ENCODE measurements at regions not wholly inside any gene's neighbourhood (a gene's known extent, or its start where the extent isn't known, plus 50 kb on each side); places are given as distances from the start of the nearest gene placed in this dataset.
"Not testable (repeated sequence)": the region's sequence is repeated elsewhere in the genome, so short reads cannot be mapped to it uniquely, and the experiment has no call there.

DNA sequence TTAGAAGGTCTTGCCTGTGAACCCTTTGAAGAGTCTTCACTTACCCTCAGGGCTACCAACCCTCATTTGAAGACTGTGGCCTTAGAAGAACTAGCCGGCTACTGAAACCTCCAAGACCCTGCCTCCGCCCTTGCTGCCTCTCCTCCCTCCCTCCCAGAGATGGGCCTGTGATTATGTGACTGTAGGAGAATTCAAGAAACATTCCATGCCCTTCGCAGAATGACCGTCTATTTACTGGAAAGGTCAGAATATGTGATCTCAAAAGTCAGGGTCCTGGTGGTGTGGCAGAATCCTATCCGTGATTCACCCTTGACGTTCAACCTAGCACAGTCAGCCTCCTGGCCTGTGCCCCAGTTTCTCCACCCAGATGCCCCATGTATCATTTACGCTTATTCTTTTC, 109.6 kb downstream of the CTNND1 start:
- no peak for DNase-seq

DNA sequence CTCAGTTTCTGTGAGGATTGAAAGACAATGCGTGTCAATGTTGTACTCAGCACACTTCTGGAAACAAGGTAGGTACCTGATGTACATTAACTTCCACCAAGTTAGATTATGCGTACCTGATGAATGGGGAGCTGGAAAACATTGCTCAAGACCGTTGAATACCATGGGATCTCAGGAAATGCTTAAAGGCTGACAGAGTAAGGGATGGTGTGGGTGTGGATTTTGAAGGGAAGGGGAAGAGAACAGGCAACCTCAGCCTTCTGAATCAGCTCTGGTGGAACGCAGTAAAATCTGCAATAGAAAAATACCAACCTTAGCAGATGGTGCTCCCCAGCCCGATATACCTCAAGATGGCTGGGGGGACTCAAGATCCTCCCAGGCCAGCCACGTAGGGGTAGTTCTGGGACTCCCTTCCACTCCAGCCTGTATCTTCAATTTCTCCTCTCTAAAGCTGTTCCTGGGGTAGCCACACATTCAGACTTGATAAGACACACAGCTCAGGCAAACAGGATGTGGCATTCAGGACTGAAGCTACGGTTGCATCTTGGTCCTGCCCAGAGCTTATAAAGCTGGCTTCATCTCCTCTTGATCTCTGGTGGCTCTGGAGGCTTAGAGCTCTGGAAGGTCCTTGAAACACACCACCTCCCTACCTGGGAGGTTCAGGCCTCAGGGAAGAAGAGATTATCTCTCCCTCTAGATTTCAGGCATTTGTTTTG, 111.8 kb downstream of the CTNND1 start:
- no peak for DNase-seq

DNA sequence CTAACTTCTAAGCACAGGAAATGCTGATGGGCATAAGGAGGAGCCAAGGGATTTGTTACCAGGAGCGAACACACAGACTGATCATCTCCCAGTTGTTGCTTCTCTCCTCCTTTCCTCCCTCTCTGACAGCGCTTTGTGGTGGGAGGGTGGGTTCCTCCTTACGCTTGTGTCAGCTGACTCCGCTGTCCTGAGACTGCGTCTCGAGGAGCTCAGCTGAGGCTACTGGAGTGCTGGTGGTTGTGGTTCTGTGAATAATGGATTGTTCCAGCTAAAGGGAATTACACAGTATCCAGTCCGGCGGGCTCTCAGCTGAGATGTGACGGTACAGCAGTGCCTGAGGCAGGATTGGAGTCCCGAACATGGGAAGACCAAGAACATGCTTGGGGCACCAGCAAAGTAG, 113.4 kb downstream of the CTNND1 start:
- no peak for DNase-seq

DNA sequence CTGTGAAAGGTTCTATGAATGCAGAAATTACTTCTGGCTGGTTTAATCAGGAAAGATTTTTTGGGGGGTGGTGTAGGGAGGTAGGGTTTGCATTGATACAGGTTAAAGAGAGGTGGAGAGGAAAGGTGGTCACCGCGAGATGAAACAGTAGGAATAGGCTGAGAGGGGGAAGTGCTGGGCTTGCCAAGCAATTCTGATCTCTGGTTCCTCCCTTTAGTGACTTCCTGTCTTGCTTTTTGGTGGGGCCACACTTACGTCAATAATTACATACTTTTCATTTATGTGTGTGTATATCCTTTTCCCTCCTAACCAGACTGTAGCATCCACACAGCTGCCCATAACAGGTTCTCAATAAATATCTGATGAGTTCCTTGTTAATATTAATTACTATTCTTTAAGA, 120.0 kb downstream of the CTNND1 start:
- no peak for DNase-seq

DNA sequence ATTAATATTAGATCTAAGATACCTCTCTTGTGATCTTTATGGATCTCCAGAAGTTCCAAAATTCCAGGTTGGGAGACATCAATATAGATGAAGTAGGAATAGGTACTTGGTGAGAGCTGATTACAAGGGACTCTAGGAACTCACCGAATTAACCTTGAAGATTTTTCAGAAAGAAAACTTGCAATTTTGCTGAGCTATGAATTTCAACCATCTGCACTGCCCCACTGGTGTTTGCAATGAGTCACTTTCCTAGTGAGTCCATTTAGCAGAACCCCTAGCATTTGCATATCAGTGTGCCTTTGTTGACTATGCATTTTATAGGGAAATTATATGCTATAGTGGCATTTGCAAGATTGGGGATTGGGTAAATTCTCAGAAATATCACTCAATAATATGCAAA, 122.0 kb downstream of the CTNND1 start:
- DNase-seq, result no peak

DNA sequence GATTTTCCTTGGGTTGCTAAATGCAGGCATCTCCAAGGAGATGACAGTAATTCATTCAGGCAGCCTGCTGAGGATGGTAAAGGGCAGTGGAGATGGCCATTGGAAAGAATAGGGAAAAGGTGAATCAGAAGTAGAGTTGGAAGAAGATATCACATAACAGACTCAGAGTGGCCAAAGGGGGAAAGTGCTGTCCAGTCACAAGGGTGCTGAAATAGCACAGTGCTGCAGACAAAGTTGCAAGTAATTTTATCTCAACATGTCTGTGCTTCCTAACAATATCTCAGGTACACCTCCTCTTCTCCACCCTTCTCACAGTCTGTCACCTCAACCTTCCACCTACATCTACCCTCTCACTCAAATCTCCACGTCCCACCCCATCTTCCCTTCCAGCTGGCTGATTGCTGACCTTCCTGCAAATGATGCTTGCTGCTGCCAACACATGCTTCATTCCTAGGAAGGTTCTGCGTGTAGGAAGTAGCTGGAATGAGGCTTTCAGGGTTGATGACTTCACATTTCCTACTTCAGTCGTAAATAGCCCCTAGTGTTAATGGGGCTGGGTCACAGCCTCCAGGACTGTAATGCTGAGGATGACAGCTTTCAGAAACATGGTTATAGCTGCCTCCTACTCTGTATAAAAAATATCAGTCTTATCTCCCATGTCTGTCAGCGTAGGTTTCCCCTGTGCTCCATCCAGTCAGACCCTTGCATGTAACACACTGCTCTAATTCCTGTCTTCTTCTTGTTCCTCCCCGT, 123.9 kb downstream of the CTNND1 start:
- DNase-seq, result peak; percentile 46

DNA sequence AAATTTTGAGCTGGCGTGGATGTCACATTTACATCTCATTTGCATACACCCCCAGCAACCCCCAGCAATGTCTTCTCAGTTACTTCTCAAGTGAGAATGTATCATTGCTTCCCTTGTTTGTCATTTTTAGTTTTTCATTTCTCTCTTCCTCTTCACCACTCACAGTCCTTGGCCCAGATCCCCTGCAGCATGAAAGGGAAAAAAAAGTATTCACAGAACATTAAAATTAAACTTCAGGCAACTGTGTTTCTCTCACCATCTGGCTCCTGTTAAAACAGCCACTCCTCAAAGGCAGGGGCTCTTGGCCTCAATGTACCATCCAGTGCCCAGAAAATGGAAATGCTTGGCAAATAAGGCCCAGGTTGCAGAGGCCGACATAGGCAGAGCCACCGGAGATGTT, 126.8 kb downstream of the CTNND1 start:
- no peak for DNase-seq

DNA sequence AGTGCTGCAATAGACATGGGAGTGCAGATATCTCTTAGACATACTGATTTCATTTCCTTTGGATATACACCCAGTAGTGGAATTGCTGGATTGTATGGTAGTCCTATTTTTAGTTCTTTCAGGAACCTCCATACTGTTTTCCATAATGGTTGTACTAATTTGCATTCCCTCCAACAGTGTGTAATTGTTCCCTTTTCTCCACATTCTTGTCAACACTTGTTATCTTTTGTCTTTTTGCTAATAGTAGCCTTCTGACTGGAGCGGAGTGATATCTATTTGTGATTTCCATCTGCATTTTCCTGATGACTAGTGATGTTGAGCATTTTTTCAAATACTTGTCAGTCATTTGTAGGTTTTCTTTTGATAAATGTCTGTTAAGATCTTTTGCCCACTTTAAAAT, 128.9 kb downstream of the CTNND1 start:
- no peak for DNase-seq

DNA sequence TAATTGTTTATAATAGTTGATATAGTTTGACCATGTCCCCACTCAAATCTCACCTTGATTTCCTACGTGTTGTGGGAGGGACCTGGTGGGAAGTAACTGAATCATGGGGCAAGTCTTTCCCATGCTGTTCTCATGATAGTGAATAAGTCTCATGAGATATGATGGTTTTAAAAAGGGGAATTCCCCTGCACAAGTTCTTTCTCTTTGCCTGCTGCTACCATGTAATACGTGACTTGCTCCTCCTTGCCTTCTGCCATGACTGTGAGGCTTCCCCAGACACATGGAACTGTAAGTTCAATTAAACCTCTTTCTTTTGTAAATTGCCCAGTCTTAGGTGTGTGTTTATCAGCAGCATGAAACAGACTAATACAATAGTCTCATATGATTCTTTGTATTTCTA, 130.5 kb upstream of the OR9Q1 start:
- not testable (repeated sequence) for DNase-seq

DNA sequence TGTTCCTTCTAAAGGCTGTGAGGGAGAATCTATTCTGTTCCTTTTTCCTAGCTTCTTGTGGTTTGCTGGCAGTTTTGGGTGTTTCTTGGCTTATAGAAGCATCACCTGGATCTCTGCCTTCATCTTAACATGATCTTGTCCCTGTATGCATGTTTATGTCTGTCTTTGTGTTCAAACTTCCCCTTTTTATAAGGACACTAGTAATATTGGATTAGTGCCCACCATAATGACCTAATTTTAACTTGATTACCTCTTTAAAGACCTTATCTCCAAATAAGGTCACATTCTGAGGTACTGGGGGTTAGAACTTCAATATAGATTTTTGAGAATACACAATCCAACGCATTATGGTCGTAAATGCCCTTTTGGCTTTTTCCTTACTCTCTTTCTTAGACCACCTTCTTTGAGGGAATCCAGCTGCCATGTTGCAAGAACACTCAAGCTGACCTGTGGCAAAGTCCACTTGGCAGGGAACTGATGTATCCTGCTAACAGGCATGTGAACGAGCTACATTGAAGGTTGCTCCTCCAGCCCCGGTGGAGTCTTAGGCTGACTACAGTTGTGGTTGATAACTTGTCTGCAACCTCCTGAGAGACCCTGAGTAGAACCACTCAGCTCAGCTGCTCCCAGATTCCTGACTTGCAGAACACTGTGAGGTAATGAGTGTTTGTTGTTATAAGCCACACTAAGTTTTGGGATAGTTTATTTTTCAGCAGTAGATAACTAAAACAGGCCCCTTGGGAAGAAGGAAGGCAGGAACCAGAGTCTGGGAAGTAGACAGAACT, 127.1 kb upstream of the OR9Q1 start:
- no peak for DNase-seq

DNA sequence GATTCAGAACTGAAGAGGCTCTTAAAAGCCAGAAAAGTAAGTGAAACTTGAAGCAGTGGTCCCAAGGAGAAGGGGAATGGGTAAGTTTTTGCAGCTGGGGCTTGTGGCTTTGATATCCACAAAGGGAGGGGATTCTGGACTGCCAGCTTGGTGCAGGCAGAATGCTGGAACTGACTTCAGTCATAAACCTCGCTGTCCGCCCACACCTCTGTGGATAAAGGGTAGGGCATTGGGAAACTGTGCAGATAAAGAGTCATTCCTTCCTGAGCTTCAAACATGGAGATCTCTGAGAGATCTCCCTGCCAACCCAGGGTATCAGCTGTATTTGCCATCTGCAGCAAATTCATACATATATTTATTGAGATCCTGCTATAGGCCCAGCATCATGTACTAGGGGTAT, 124.3 kb upstream of the OR9Q1 start:
- no peak for DNase-seq

DNA sequence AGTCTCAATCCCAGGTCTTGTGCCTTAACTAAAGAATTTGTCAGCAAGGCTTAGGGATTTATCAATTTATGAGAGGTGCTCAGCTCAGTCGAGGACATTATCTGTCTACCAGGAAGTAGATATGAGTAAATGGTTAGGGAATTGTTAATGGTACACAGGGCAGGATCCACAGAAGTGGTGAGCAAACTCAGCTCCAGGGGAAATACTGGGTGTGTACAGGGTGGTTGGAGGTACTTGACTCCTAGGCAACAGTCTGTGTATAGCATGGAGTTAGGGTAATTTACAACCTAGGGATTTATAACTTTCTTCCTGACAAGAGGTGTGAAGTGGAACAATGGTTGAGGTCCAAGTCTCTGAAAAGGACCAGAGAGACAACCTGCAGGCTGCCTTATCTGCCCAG, 123.4 kb upstream of the OR9Q1 start:
- no peak for DNase-seq

DNA sequence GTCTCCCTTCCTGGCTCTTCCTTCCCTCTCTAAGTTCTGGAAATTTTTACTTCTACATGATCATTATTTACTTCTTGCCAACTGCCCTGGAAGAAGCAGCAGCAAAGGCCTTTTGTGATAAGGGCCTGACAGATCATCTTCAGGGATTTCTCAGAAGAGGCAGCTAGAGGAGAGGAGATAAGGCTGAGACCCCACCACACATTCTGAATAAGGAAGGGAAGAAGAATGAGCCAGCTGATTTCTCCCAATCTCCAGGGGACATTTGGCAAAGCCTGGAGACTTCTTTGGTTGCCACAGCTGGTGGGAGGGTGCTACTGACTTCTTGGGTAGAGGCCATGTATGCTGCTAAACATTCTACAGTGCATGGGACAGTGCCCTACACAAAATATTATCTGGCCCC, 122.4 kb upstream of the OR9Q1 start:
- no peak for DNase-seq

DNA sequence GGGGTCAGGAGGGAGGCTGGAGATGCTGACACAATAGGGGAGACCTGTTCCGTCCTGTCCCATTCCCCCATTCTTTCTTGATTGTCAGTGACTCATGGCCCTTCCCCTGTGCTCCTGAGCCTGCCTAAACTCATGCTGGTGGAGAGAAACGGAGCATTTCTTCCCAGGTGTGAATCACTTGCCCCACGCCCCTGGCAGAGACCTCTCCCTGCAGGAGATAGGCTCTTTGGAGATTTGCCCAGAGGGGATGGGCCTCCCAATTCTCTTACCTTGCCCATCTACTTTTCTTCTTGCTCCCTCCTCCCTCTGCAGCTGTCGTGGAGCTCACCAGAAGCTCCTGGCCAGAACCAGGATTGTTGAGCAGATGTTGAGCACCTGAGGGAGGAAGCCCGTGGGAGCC, 121.9 kb upstream of the OR9Q1 start:
- no peak for DNase-seq

DNA sequence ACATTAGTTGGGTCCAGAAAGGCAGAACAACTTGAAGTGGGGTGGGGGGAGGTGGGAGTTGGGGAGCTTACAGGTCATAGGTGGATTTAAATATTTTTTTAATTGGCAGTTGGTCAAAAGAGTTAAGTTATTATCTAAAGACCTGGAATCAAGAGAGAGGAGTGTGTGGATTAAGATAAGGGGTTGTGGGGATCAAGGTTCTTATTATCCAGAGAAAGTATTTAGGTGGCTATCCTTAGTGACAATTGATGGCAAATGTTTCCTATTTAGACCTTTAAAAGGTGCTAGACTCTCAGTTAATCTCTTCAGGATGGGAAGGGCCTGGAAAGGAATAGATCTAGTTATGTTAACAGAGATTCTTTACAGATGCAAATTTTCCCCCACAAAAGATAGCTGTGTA, 120.7 kb upstream of the OR9Q1 start:
- no peak for DNase-seq

DNA sequence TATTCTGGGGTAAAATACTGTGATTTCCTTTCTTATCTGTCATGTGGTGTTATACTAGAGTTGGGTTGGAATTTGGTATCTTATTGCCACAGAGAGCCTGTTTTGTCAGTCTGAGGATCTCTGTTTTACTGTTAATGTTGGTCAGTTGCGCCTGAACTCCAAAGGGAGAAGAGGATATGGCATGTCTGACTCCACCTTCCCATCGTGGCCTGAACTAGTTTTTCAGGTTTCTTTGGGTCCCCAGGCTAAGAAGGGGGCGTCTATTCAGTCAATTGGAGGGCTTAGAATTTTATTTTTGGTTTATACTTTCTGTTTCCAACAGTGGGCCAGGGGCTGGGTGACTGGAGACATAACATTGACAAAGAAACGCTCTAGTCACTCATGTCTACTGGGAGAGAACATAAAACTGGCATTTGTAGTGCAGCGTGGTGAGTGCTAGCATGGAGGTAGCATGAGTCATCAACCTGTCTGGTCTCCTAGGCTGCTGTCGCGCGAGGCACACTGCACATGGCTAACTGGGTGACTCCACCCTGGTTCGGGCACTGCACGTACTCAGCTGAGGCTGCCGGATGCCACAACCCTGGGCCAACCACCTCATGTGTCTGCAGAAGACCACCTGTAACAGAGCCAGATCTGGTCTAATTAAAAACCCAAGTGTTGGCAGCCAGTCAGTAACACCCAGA, 120.1 kb upstream of the OR9Q1 start:
- no peak for DNase-seq

DNA sequence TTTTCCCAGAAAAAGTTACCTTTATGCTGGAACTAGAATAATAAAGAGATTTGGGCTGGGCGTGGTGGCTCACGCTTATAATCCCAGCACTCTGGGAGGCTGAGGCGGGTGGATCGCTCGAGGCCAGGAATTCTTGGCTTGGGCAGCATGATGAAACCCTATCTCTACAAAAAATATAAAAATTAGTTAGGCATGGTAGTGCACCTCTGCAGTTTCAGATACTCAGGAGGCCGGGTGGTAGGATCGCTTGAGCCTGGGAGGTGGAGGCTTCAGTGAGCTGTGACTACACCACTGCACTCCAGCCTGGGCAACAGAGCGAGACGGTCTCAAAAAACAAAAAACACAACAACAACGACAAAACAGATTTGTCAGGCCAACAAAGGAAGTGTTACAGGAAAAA, 119.3 kb upstream of the OR9Q1 start:
- DNase-seq, result no peak

DNA sequence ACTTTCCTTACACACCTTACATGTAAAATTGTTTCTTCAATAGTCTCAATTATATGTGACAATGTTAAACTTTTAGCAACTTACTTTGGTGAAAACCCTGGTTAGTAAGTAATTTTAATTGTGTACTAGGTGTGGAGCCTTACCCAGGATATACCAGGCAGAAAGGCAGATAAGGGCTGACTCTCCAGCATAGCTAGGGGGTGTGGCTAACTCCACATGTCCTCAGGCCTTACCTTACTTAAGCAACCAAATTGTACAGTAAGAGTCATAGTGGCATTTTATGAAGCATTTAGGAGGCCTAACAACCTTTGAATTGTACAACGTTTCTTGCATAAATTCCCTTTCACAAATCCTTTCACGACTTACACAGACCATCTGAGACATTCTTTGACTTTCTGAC, 118.2 kb upstream of the OR9Q1 start:
- DNase-seq, result no peak

DNA sequence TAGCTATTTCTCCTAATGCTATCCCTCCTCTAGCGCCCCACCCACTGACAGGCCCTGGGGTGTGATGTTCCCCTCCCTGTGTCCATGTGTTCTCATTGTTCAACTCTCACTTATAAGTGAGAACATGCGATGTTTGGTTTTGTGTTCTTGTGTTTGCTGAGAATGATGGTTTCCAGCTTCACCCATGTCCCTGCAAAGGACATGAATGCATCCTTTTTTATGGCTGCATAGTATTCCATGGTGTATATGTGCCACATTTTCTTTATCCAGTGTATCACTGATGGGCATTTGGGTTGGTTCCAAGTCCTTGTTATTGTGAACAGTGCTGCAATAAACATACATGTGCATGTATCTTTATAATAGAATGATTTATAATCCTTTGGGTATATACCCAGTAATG, 115.3 kb upstream of the OR9Q1 start:
- not testable (repeated sequence) for DNase-seq

DNA sequence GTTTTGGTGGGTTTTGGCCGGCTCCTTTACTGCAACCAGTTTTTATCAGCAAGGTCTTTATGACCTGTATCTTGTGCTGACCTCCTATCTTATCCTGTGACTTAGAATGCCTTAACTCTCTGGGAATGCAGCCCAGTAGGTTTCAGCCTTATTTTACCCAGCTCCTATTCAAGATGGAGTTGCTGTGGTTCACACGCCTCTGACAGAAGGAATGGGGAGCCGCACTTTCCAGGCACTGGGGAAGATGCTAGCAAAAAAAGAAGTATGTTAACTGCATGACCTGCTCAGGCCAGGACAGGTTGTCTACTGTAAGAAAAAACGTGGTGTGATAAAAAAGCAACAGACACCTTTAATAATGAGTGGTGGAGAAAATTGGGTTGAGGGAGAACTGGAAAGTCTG, 112.2 kb upstream of the OR9Q1 start:
- DNase-seq, result not testable (repeated sequence)

DNA sequence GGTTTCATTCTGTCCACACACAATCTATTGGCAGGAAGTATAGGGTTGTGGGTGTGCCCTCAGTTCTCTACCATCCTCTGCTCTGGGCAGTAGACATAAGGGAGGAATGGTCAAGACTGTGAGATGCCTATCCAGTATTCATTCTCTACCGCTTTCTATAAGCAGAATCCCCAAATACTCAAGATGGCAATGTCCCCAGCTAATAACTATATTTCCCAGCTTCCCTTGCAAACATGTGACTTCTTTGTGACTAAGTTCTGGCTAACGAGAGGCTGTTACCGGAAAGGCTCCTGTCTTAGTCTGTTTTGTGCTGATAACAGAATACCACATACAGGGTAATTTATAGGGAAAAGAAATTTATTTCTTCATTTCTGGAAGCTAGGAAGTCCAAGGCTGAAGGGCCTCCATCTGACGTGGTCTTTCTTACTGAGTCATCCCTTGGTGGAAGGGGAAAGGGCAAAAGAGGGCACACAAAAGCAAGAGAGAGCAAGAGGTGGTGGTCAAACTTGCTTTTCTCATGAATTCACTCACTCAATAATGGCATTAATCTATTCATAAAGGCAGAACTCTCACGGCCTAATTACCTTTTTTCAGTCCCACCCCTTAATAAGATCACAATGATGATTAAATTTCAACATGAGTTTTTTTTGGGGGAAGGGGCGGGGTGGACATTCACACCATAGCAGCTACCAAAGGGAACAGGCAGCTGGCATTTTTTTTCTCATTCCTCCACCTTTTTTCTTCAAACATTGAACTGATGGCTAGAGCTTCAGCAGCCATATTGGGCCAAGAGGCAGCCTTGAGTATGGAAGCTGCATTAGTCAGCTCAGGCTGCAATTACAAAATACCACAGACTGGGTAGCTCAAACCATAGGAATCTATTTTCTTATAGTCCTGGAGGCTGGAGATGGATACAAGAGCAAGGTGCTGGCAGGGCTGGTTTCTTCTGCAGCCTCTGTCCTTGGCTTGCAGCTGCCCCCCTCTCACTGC, 109.7 kb upstream of the OR9Q1 start:
- no peak for DNase-seq

DNA sequence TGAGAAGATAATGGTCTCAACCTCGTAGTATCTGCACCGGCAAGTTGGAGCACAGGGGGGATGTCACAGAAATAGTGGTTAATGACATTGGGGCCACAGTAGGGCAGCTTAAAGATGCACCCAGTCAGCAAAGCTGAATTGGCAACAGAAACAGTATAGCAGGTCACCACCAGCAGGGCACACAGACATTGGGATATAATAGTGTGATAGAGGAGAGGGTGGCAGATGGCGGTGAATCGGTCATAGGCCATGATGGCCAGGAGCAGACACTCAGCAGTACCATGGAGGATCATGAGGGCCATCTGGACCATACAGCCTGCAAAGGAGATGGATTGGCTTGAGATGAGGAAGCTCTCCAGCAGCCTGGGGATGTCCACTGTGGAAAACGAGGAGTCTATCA, 106.0 kb upstream of the OR9Q1 start:
- no peak for DNase-seq
